K562 (cell line): ENCODE measurements at regions not wholly inside any gene's neighbourhood (a gene's known extent, or its start where the extent isn't known, plus 50 kb on each side); places are given as distances from the start of the nearest gene placed in this dataset.

Experiments used
- ATAC-seq: fragments of 200-7000 bp; cut with Tn5 transposase; 3 replicates; pipeline ENCODE4 v1.9.1; 2020; ENCODE audit warnings: moderate library complexity
- BruUV-seq: library from RNA; stranded (reverse); fragments of 400-500 nt; replicated peaks from 2 replicates; lab custom pipeline; 2021; lab: Mats Ljungman, UMichigan
- CTCF ChIA-PET: fragments of 300-600 bp; formaldehyde crosslinking; extraction: SDS; loops from one replicate; lab custom pipeline; 2021; ENCODE audit warnings: low intra/inter-chr PET ratio; lab: Yijun Ruan, JAX
- POLR2A ChIA-PET: fragments of 300-600, 350-650 bp; sonication (Branson Sonifier 250); formaldehyde crosslinking; extraction: SDS; loops from one replicate; lab custom pipeline; 2021; ENCODE audit warnings: antibody characterized with exemption, inconsistent platforms; lab: Yijun Ruan, JAX
- DNase-seq, 4 experiments: peaks; one replicate each; pipeline versions ENCODE4 v3.0.0 to v3.0.0-alpha.2; 2011 to 2018; ENCODE audit warnings: low spot score in 3 of 4, mixed read lengths in 3 of 4; ENCODE audit errors: extremely low read depth in 1 of 4
- FAIRE-seq: peaks from 2 replicates; lab custom pipeline; 2011; peaks lifted over from hg19 to GRCh38; lab: Jason Lieb, UNC
- H2AFZ ChIP-seq: 2 replicates; pipeline ENCODE4 v1.6.0; 2011; ENCODE audit warnings: low read depth, low read length, control low read depth, inconsistent platforms
- H3K27ac ChIP-seq: fragments of 200-600 bp; 3 replicates; pipeline ENCODE4 v1.8.0; 2011; ENCODE audit warnings: low read depth, mild to moderate bottlenecking, control low read depth, inconsistent platforms, low read length, moderate library complexity, mixed read lengths; ENCODE audit errors: extremely low read depth
- H3K27me3 ChIP-seq, 2 experiments: fragments of 300-600 bp in 1 of 2; 2 replicates in 1 of 2; 3 replicates in 1 of 2; pipeline versions ENCODE4 v1.6.0 to v1.8.0; 2011; ENCODE audit warnings: inconsistent platforms in 2 of 2, low read length in 2 of 2, mild to moderate bottlenecking in 1 of 2, mixed read lengths in 1 of 2, moderate library complexity in 1 of 2; ENCODE audit not compliant: control insufficient read depth in 2 of 2, insufficient read depth in 2 of 2
- H3K36me3 ChIP-seq: fragments of 300-600 bp; 3 replicates; pipeline ENCODE4 v1.8.0; 2011; ENCODE audit warnings: mild to moderate bottlenecking, low read length, inconsistent platforms; ENCODE audit not compliant: control insufficient read depth, insufficient read depth
- H3K4me1 ChIP-seq, 2 experiments: fragments of 200-600 bp in 1 of 2; replicated peaks in 1 of 2; 2 replicates in 1 of 2; 3 replicates in 1 of 2; pipeline versions ENCODE4 v1.5.1 to v1.8.0; 2011; ENCODE audit warnings: inconsistent platforms in 2 of 2, low read length in 2 of 2, mild to moderate bottlenecking in 1 of 2, mixed read lengths in 1 of 2, moderate library complexity in 1 of 2; ENCODE audit not compliant: control insufficient read depth in 2 of 2, insufficient read depth in 2 of 2
- H3K4me2 ChIP-seq: 2 replicates; pipeline ENCODE4 v1.6.1; 2011; ENCODE audit warnings: low read length, control low read depth, inconsistent platforms, mixed read lengths; ENCODE audit not compliant: insufficient read depth
- H3K4me3 ChIP-seq: fragments of 200-600 bp; sonication (generic), shearing (Covaris generic); 2 replicates; pipeline ENCODE4 v1.5.1; 2016; ENCODE audit warnings: control low read depth, inconsistent platforms
- H3K79me2 ChIP-seq: fragments of 200-600 bp; 3 replicates; pipeline ENCODE4 v1.8.0; 2011; ENCODE audit warnings: low read length, inconsistent platforms; ENCODE audit not compliant: control insufficient read depth, insufficient read depth
- H3K9ac ChIP-seq, 2 experiments: 2 replicates each; pipeline versions ENCODE4 v1.6.0 to v1.6.1; 2011; ENCODE audit warnings: low read depth in 2 of 2, low read length in 2 of 2, control low read depth in 1 of 2, inconsistent platforms in 1 of 2, mild to moderate bottlenecking in 1 of 2, mixed read lengths in 1 of 2; ENCODE audit not compliant: insufficient read depth in 1 of 2
- H3K9me1 ChIP-seq: one replicate; pipeline ENCODE4 v1.6.0; 2011; ENCODE audit warnings: inconsistent platforms, mild to moderate bottlenecking, low read length, moderate library complexity; ENCODE audit not compliant: control insufficient read depth, insufficient read depth
- H3K9me3 ChIP-seq: replicated peaks from 2 replicates; pipeline ENCODE4 v1.5.1; 2011; ENCODE audit warnings: low read depth, low read length, inconsistent platforms; ENCODE audit not compliant: control insufficient read depth, insufficient read depth
- H4K20me1 ChIP-seq: replicated peaks from 2 replicates; pipeline ENCODE4 v1.6.1; 2011; ENCODE audit warnings: low read length, inconsistent platforms, mixed read lengths; ENCODE audit not compliant: control insufficient read depth, insufficient read depth
- BRF2 ChIP-seq: IDR thresholded peaks from 3 replicates; pipeline ENCODE4 v1.6.1; 2011; ENCODE audit warnings: borderline replicate concordance, mild to moderate bottlenecking; ENCODE audit not compliant: insufficient read length, insufficient read depth
- FOXJ3 ChIP-seq: sonication (generic); formaldehyde crosslinking; IDR thresholded peaks from 2 replicates; pipeline ENCODE4 v1.4.0; 2020; ENCODE audit warnings: mild to moderate bottlenecking, missing genetic modification reagents
- JUND ChIP-seq, 2 experiments: IDR thresholded peaks; 2 replicates in 1 of 2; 3 replicates in 1 of 2; pipeline ENCODE4 v1.6.1; 2011; ENCODE audit warnings: borderline replicate concordance in 2 of 2, low read depth in 2 of 2, low read length in 2 of 2, improper control_type of control experiment in 1 of 2, missing biosample characterization in 1 of 2, missing genetic modification characterization in 1 of 2, missing genetic modification reagents in 1 of 2
- MEIS2 ChIP-seq: fragments of 450-650 bp; IDR thresholded peaks from 2 replicates; pipeline ENCODE4 v1.6.1; 2014; ENCODE audit warnings: mild to moderate bottlenecking; ENCODE audit not compliant: partially characterized antibody
- MYNN ChIP-seq, 2 experiments: sonication (generic); formaldehyde crosslinking in 1 of 2; IDR thresholded peaks; 2 replicates each; pipeline versions ENCODE4 v1.5.0 to v1.6.1; 2016 to 2020; ENCODE audit warnings: antibody characterized with exemption in 1 of 2, missing genetic modification reagents in 1 of 2
- NCOA2 ChIP-seq, 2 experiments: fragments of 450-650 bp; IDR thresholded peaks; 2 replicates each; pipeline ENCODE4 v1.6.1; 2018; ENCODE audit warnings: mild to moderate bottlenecking in 2 of 2, moderate library complexity in 1 of 2; ENCODE audit not compliant: partially characterized antibody in 2 of 2
- PKNOX1 ChIP-seq: fragments of 450-650 bp; IDR thresholded peaks from 2 replicates; pipeline ENCODE4 v1.6.1; 2016
- ZNF589 ChIP-seq: fragments of 200-800 bp; sonication (Bioruptor generic); IDR thresholded peaks from 2 replicates; pipeline ENCODE4 v1.6.1; 2016; ENCODE audit warnings: low read depth, missing genetic modification characterization, missing compliant biosample characterization
- ZNF639 ChIP-seq, 2 experiments: fragments of 200-800 bp in 1 of 2; sonication (Bioruptor generic) in 1 of 2; sonication (generic) in 1 of 2; formaldehyde crosslinking in 1 of 2; IDR thresholded peaks in 1 of 2; conservative IDR thresholded peaks in 1 of 2; 2 replicates each; pipeline versions ENCODE4 v1.5.0 to v1.6.1; 2016 to 2020; ENCODE audit warnings: missing compliant biosample characterization in 1 of 2, missing genetic modification characterization in 1 of 2, missing genetic modification reagents in 1 of 2
- WGBS: fragments of 100-300 bp; shearing (Covaris generic); methylation state at CpG from one replicate; pipeline ENCODE4 v1.1.6; 2016; ENCODE audit warnings: low coverage, mixed read lengths; ENCODE audit not compliant: insufficient coverage; ENCODE audit errors: missing lambda C conversion rate; 5-methylcytosine and 5-hydroxymethylcytosine counted together
- in situ Hi-C: fragments of 300-500 bp; cut with MboI; formaldehyde crosslinking; loops from 4 replicates; pipeline ENCODE4 v1.15.0; 2018; ENCODE audit warnings: inconsistent platforms, mixed read lengths
- intact Hi-C: fragments of 100-400 bp; cut with micrococcal nuclease; formaldehyde crosslinking; loops from 2 replicates; pipeline ENCODE4 v1.14.2; 2022

GRCh38 chr14:43155924-43156323, 1351.2 kb downstream of the FSCB start (continued):
- TF ChIP-seq MYNN (IDR thresholded peaks at IDR 0.05) (no peak), MYNN (CRISPR knock-in tag; IDR thresholded peaks at IDR 0.05) (no peak)

- Histone ChIP-seq H3K9me1 (no peaks in the 10 kb centered on the region), H3K36me3 (no peaks in the 10 kb centered on the region), H4K20me1 (no peaks in the 10 kb centered on the region), H3K27ac (no peak overlapping the region), H3K79me2 (no peaks in the 10 kb centered on the region), H3K9ac (no peak overlapping the region), H2AFZ (no peak overlapping the region), H3K4me2 (no peak overlapping the region), H3K9me3 (no peaks in the 10 kb centered on the region), H3K4me1 (no peaks in the 10 kb centered on the region), H3K27me3 (no peaks in the 10 kb centered on the region), H3K4me3 (no peak overlapping the region)
- FAIRE-seq (no peak), ATAC-seq (no peak), DNase-seq (no peak)
- intact Hi-C loops = no loop called here
- in situ Hi-C loops = no loop called here
- ChIA-PET CTCF (no interaction called here), POLR2A (no interaction called here)
- BruUV-seq = no TSS peak
- WGBS = 0% methylated on average over 1 of the region's 1 CpG
- TF ChIP-seq PKNOX1 (no peak), ZNF589 (CRISPR knock-in tag) (no peak), BRF2 (no peak), JUND (IDR thresholded peaks at IDR 0.05; ENCODE audit: borderline replicate concordance, low read depth, low read length) (no peak), JUND (tag; IDR thresholded peaks at IDR 0.05; ENCODE audit: borderline replicate concordance, low read depth, low read length) (no peak), MEIS2 (no peak), FOXJ3 (CRISPR knock-in tag) (no peak), ZNF639 (CRISPR knock-in tag; conservative IDR thresholded peaks at IDR 0.05 in 1 of 2, IDR thresholded peaks at IDR 0.05 in 1 of 2) (no peak), NCOA2 (IDR thresholded peaks at IDR 0.05; ENCODE audit: partially characterized antibody in 2 of 2) (no peak)
Observed at GRCh38 chr14:43155258-43155657, 1351.8 kb downstream of the FSCB start.
